Right cardiac atrium (tissue), 5 donors: ENCODE measurements at regions not wholly inside any gene's neighbourhood (a gene's known extent, or its start where the extent isn't known, plus 50 kb on each side); places are given as distances from the start of the nearest gene placed in this dataset.

Experiments used
- ATAC-seq, 2 donors: fragments of 200-7000 bp; cut with Tn5 transposase; one replicate each; pipeline versions ENCODE4 v1.8.0 to v1.9.1; 2020; ENCODE audit warnings: moderate library complexity in 2 of 2, mild to moderate bottlenecking in 1 of 2
- DNase-seq, 3 donors: peaks; one replicate each; pipeline ENCODE4 v3.0.0-alpha.2; 2020
- H3K27ac ChIP-seq: one replicate; pipeline ENCODE4 v1.5.1; 2013; ENCODE audit warnings: mild to moderate bottlenecking, low read length, control low read depth, moderate library complexity
- H3K27me3 ChIP-seq: one replicate; pipeline ENCODE4 v1.6.1; 2013; ENCODE audit not compliant: control insufficient read depth, insufficient read depth
- H3K4me1 ChIP-seq: one replicate; pipeline ENCODE4 v1.6.1; 2013; ENCODE audit warnings: low read length; ENCODE audit not compliant: control insufficient read depth, insufficient read depth
- H3K4me3 ChIP-seq: one replicate; pipeline ENCODE4 v1.5.1; 2013; ENCODE audit warnings: low read length, control low read depth
- H3K9me3 ChIP-seq: one replicate; pipeline ENCODE4 v1.6.1; 2013; ENCODE audit warnings: low read length; ENCODE audit not compliant: control insufficient read depth
- WGBS: extraction: QIAGEN DNeasy Blood & Tissue Kit; methylation state at CpG from one replicate; pipeline ENCODE4 v1.1.7; 2013; 5-methylcytosine and 5-hydroxymethylcytosine counted together
- intact Hi-C, 4 donors: fragments of 100-400 bp; cut with DNase I; formaldehyde crosslinking; loops; one replicate each; pipeline versions ENCODE4 v1.11.0 to v1.14.0; 2022 to 2023
- donor health status: healthy with polysubstance abuse.
- donor health status: DM: no; HTN: yes; CAD: no.
- donor health status: DM: no; HTN: no; CAD: no.
- donor health status: DM: no; HTN: yes; CAD: no; lungs with severe emphysema.
- donor health status: DM: yes; HTN: yes; CAD: no.

DNA sequence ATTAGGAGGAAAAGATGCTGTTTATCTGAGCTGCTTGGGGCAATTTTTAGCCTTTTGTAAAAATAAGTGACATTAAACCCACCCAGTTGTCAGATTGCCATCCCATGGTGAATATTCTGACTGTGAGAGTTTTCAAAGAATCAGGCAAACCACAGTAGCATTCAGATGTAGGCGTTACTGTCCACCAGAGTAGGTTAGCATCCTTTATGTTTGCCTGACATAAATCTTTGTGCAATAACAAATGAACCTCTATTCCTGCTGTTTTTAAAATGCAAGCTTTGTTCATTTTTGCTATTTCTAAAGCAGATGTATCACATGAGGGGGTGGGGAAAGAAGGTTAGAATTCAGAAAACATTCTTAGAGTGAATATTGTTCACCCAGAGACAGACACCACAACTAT lies 427.8 kb downstream of the CDH9 start:
- no peaks in the 10 kb centered on the region for H3K4me1 ChIP-seq
- intact Hi-C loops: no loop called here
- WGBS: 81% methylated on average over 1 of the region's 1 CpG
- no peak overlapping the region for H3K27ac ChIP-seq
- H3K4me3 ChIP-seq: no peak overlapping the region
- no peaks in the 10 kb centered on the region for H3K27me3 ChIP-seq
- H3K9me3 ChIP-seq: no peaks in the 10 kb centered on the region
- DNase-seq: no peak
- ATAC-seq: no peak

GRCh38 chr5:26601563-26601962 lies 436.8 kb downstream of the CDH9 start:
- intact Hi-C loops: no loop called here
- DNase-seq: no peak
- no peaks in the 10 kb centered on the region for H3K4me1 ChIP-seq
- no peaks in the 10 kb centered on the region for H3K9me3 ChIP-seq
- no peaks in the 10 kb centered on the region for H3K27me3 ChIP-seq
- H3K4me3 ChIP-seq: no peak overlapping the region
- 68% methylated on average over 1 of the region's 1 CpG for WGBS
- no peak for ATAC-seq
- no peak overlapping the region for H3K27ac ChIP-seq

DNA sequence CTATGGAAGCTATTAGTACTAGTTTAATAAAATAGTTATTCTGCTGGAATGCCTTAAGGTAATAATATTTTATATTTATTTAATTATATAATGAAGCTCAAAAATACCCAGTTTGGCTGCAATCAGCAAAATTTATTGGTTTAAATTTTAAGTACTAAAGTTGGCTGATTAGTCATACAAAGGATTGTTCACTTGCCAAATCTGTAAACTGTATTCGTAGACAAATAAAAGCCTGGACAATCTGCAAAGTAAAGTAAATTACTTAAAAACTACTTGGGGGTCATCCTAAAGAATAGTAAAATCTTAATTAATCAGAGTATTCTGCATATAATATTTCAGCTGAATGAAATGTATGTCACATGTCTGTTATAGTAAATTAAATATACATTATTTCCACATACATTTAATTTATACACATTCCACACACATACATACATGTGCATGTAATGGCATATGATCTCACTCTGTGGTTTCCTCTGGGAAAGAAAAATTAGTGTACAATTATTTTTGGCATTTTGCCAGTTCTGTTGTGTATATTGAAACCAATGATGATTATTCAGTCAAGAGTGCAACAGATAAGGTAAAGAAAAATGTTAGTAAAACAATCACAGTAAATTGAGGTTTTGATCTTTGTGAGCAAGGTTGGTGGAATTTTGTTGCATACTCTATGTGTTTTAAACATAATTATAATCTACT lies 455.9 kb downstream of the CDH9 start:
- WGBS: 65% methylated on average over 1 of the region's 1 CpG
- no peak for DNase-seq
- no peak overlapping the region for H3K27ac ChIP-seq
- no peaks in the 10 kb centered on the region for H3K27me3 ChIP-seq
- H3K4me3 ChIP-seq: no peak overlapping the region
- ATAC-seq: no peak
- intact Hi-C loops: no loop called here
- H3K4me1 ChIP-seq: no peaks in the 10 kb centered on the region
- H3K9me3 ChIP-seq: no peaks in the 10 kb centered on the region

- intact Hi-C loops: no loop called here
- Histone ChIP-seq H3K27ac (no peak overlapping the region), H3K4me1 (no peaks in the 10 kb centered on the region), H3K27me3 (no peaks in the 10 kb centered on the region), H3K9me3 (no peaks in the 10 kb centered on the region), H3K4me3 (no peak overlapping the region)
- ATAC-seq (no peak), DNase-seq (no peak)
- 81% methylated on average over 2 of the region's 2 CpGs for WGBS
Measured at GRCh38 chr5:26579712-26580111, 458.7 kb downstream of the CDH9 start.

GRCh38 chr5:26578002-26578401 lies 460.4 kb downstream of the CDH9 start:
- no peak for ATAC-seq
- WGBS: 43% methylated on average over 2 of the region's 2 CpGs

DNA sequence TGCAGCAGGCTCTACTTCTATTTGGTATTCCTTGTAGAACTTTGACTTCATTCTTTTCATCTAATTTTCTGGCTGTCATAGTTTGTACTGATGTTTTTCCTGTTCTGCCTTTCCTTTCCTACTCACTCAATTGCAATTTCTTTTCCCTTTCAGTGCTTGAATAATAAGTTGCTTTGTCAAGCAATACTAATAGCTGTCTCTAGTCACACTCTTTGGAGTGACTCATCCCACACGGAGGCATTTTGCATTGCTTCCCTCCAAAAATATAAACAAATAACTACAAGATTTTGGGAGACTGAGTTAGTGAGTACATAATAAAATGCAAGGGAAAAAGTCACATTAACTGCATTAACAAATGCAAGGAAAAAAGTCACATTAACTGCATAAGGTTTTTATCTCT lies 465.9 kb downstream of the CDH9 start:
- Histone ChIP-seq H3K27me3 (no peaks in the 10 kb centered on the region), H3K9me3 (peaks cover 2% of the 10 kb centered on the region), H3K27ac (no peak overlapping the region), H3K4me1 (no peaks in the 10 kb centered on the region), H3K4me3 (no peak overlapping the region)
- intact Hi-C loops: no loop called here
- ATAC-seq: no peak
- no peak for DNase-seq
- WGBS: 35% methylated on average over 1 of the region's 1 CpG

More at GRCh38 chr5:26578002-26578401, 460.4 kb downstream of the CDH9 start:
- Histone ChIP-seq H3K27ac (no peak overlapping the region), H3K9me3 (no peaks in the 10 kb centered on the region), H3K27me3 (no peaks in the 10 kb centered on the region), H3K4me1 (no peaks in the 10 kb centered on the region), H3K4me3 (no peak overlapping the region)
- intact Hi-C loops: no loop called here
- no peak for DNase-seq

DNA sequence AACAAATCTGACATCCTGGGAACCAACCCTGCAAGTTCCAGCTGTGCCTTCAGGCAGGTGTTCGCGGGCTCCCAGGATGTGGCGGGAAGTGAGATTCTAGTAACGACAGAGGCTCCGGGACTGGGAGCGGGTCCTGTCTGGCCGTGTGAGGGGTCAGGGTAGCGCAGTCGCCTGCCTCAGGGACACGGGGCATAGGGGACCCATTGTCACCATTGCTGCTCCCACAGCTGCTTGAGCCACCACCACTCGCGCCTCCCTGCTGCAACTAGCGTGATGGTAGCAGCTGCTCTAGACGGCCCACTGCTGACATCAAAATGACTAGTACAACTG lies 468.5 kb downstream of the CDH9 start:
- intact Hi-C loops: no loop called here
- Histone ChIP-seq H3K4me3 (no peak overlapping the region), H3K27ac (no peak overlapping the region), H3K9me3 (peaks cover 2% of the 10 kb centered on the region), H3K27me3 (no peaks in the 10 kb centered on the region), H3K4me1 (no peaks in the 10 kb centered on the region)
- DNase-seq (peak in 1 of 3 donors; percentile 30), ATAC-seq (no peak)
- whole genome bisulfite sequencing: 93% methylated on average over 14 of the region's 14 CpGs

GRCh38 chr5:26569241-26569928 lies 469.0 kb downstream of the CDH9 start:
- 88% methylated on average over 26 of the region's 26 CpGs for WGBS
- Histone ChIP-seq H3K27me3 (no peaks in the 10 kb centered on the region), H3K4me3 (no peak overlapping the region), H3K4me1 (no peaks in the 10 kb centered on the region), H3K9me3 (peaks cover 2% of the 10 kb centered on the region), H3K27ac (no peak overlapping the region)
- DNase-seq: peak in 2 of 3 donors; percentile 16 to 38
- intact Hi-C loops: no loop called here
- ATAC-seq: peak in 1 of 2 donors; percentile 54

- no peak for ATAC-seq
Measured at GRCh38 chr5:26568316-26568715, 470.1 kb downstream of the CDH9 start.

GRCh38 chr5:26563979-26564378 lies 474.4 kb downstream of the CDH9 start:
- no peak for DNase-seq
- Histone ChIP-seq H3K4me1 (no peaks in the 10 kb centered on the region), H3K4me3 (no peak overlapping the region), H3K9me3 (peaks cover 5% of the 10 kb centered on the region), H3K27me3 (no peaks in the 10 kb centered on the region), H3K27ac (no peak overlapping the region)
- 91% methylated on average over 2 of the region's 2 CpGs for WGBS
- intact Hi-C loops: no loop called here
- ATAC-seq: no peak

More at GRCh38 chr5:26568316-26568715, 470.1 kb downstream of the CDH9 start:
- 74% methylated on average over 9 of the region's 9 CpGs for WGBS
- DNase-seq: peak in 1 of 3 donors; percentile 16
- H3K27me3 ChIP-seq: no peaks in the 10 kb centered on the region
- H3K9me3 ChIP-seq: peaks cover 4% of the 10 kb centered on the region
- no peaks in the 10 kb centered on the region for H3K4me1 ChIP-seq
- no peak overlapping the region for H3K27ac ChIP-seq
- intact Hi-C loops: no loop called here
- H3K4me3 ChIP-seq: no peak overlapping the region

DNA sequence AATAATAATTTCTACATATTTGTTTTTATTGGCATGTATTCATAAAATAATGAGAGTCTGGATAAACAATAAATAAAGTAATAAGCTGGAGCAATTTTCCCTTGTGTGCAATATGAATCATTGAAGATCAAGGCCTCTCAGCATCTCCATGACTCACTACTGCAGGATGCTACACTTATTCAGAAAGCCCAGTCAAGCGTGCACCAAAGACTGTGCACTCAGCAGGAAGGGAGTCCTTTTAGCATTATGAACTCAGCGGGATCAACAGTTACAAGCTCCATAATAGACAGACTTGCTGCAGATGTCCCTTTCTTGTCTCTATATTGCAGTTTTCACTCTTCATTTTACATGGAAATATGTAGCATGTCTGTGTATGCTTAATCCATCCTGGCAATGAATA lies 485.3 kb downstream of the CDH9 start:
- WGBS: 71% methylated on average over 2 of the region's 2 CpGs

More for the DNA sequence above, 485.3 kb downstream of the CDH9 start:
- no peaks in the 10 kb centered on the region for H3K4me1 ChIP-seq
- intact Hi-C loops: no loop called here
- DNase-seq: no peak
- H3K27ac ChIP-seq: no peak overlapping the region
- ATAC-seq: no peak
- H3K9me3 ChIP-seq: peaks cover 2% of the 10 kb centered on the region
- H3K27me3 ChIP-seq: no peaks in the 10 kb centered on the region
- H3K4me3 ChIP-seq: no peak overlapping the region
